OCI-LY3 (cell line): ENCODE measurements at regions not wholly inside any gene's neighbourhood (a gene's known extent, or its start where the extent isn't known, plus 50 kb on each side); places are given as distances from the start of the nearest gene placed in this dataset.
A peak's percentile ranks its signal among the peaks of the same experiment; 100 is the strongest.

Source experiments
- H2AFZ ChIP-seq: fragments of 200-600, 300-600 bp; shearing (Covaris generic); 2 replicates; pipeline ENCODE4 v1.6.0; 2014; ENCODE audit warnings: antibody characterized with exemption, low read depth, low read length
- H3K27ac ChIP-seq: fragments of 200-600, 300-600 bp; sonication (generic); 2 replicates; pipeline ENCODE4 v1.5.1; 2014; ENCODE audit warnings: mild to moderate bottlenecking, low read length, moderate library complexity, mixed read lengths
- H3K27me3 ChIP-seq: fragments of 200-600, 300-600 bp; sonication (generic); 2 replicates; pipeline ENCODE4 v1.6.1; 2014; ENCODE audit warnings: low read depth, low read length, mixed read lengths
- H3K36me3 ChIP-seq: fragments of 200-600, 300-600 bp; sonication (generic); replicated peaks from 2 replicates; pipeline ENCODE3; 2014; ENCODE audit warnings: low read depth, low read length, mixed read lengths
- H3K4me1 ChIP-seq: fragments of 300-600, 200-600 bp; sonication (generic); 2 replicates; pipeline ENCODE4 v1.6.1; 2014; ENCODE audit warnings: low read length, mixed read lengths
- H3K4me2 ChIP-seq: fragments of 200-600, 300-600 bp; sonication (generic); 2 replicates; pipeline ENCODE4 v1.6.1; 2014; ENCODE audit warnings: low read length, mixed read lengths
- H3K4me3 ChIP-seq: fragments of 300-600, 200-600 bp; sonication (generic); 2 replicates; pipeline ENCODE4 v1.5.1; 2014; ENCODE audit warnings: antibody characterized with exemption, mild to moderate bottlenecking, low read length, moderate library complexity
- H3K79me2 ChIP-seq: fragments of 300-600, 200-600 bp; shearing (Covaris generic); 2 replicates; pipeline ENCODE4 v1.6.1; 2014; ENCODE audit warnings: mild to moderate bottlenecking, low read length, mixed read lengths
- H3K9ac ChIP-seq: fragments of 300-600, 200-600 bp; shearing (Covaris generic); 2 replicates; pipeline ENCODE4 v1.6.0; 2014; ENCODE audit warnings: mild to moderate bottlenecking, low read length, moderate library complexity
- H3K9me3 ChIP-seq: fragments of 200-600, 300-600 bp; shearing (Covaris generic); 2 replicates; pipeline ENCODE4 v1.6.1; 2014; ENCODE audit warnings: low read length, mixed read lengths; ENCODE audit not compliant: insufficient read depth
- H4K20me1 ChIP-seq: fragments of 200-600, 300-600 bp; sonication (generic); 2 replicates; pipeline ENCODE4 v1.6.1; 2016; ENCODE audit warnings: low read length, mixed read lengths; ENCODE audit not compliant: insufficient read depth
- EZH2phosphoT487 ChIP-seq: fragments of 200-600 bp; shearing (Covaris generic); IDR thresholded peaks from 2 replicates; pipeline ENCODE4 v1.6.1; 2018; ENCODE audit warnings: antibody characterized with exemption, mixed run types, low read depth
- TF ChIP-seq, protein P1 (sequence below): fragments of 200-600, 300-600 bp; sonication (generic); IDR thresholded peaks from 2 replicates; pipeline ENCODE4 v1.5.1; 2014; ENCODE audit warnings: antibody characterized with exemption, low read length, low read depth

DNA sequence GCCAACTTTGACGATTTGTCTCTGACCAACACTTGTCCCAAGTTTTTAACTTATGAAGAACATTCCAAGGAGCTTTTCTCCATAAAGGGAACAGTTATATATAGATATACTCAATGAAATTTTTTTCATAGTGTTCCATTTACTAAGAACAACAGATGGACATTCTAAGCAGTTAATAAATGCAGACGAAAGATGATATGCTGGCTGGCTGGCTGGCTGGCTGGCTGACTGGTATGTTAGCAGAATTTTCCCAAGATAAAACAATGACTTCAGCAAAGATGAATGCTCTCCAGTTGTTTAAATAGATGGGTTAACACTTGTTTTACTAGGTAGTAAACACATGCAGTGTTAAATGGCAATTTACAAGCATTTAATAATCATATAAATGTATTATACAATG is 62.2 kb downstream of the SPANXN3 start:
- Histone ChIP-seq H3K9me3 (no peaks in the 10 kb centered on the region), H3K27me3 (no peaks in the 10 kb centered on the region)
- TF ChIP-seq, protein P1, sequence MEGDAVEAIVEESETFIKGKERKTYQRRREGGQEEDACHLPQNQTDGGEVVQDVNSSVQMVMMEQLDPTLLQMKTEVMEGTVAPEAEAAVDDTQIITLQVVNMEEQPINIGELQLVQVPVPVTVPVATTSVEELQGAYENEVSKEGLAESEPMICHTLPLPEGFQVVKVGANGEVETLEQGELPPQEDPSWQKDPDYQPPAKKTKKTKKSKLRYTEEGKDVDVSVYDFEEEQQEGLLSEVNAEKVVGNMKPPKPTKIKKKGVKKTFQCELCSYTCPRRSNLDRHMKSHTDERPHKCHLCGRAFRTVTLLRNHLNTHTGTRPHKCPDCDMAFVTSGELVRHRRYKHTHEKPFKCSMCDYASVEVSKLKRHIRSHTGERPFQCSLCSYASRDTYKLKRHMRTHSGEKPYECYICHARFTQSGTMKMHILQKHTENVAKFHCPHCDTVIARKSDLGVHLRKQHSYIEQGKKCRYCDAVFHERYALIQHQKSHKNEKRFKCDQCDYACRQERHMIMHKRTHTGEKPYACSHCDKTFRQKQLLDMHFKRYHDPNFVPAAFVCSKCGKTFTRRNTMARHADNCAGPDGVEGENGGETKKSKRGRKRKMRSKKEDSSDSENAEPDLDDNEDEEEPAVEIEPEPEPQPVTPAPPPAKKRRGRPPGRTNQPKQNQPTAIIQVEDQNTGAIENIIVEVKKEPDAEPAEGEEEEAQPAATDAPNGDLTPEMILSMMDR, result no peak

DNA sequence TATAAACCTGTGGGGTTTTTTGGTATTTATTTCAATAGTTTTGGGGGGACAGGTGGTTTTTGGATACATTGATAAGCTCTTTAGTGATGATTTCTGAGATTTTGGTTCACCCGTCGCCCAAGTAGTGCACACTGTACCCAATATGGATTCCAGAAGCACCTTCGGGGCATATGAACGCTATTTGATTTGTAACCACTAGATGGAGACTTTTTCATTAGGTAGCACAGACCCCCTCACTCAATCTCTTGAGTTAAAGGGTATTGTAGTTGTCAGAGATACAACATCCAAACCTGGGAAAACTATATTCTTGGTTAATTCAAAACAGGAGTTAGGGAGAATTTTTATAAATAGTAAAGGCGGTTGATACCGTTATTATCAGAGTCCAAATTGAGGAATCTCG is 79.8 kb downstream of the SPANXN3 start:
- H3K4me1 ChIP-seq, result no peaks in the 10 kb centered on the region
- H3K9me3 ChIP-seq, result no peaks in the 10 kb centered on the region
- no peaks in the 10 kb centered on the region for H3K27me3 ChIP-seq
- H2AFZ ChIP-seq, result peak overlapping the region; percentile 77
- H3K36me3 ChIP-seq, result no peaks in the 10 kb centered on the region
- peak overlapping the region; percentile 52 for H3K4me3 ChIP-seq
- no peaks in the 10 kb centered on the region for H3K79me2 ChIP-seq
- peak overlapping the region; percentile 62 for H3K4me2 ChIP-seq
- no peak overlapping the region for H3K27ac ChIP-seq
- no peaks in the 10 kb centered on the region for H4K20me1 ChIP-seq
- TF ChIP-seq, protein P1, result peak; percentile 63
- TF ChIP-seq EZH2phosphoT487, result no peak
- H3K9ac ChIP-seq, result no peak overlapping the region

More for the DNA sequence above, 62.2 kb downstream of the SPANXN3 start:
- Histone ChIP-seq H3K79me2 (no peaks in the 10 kb centered on the region), H3K4me3 (no peak overlapping the region), H3K9ac (no peak overlapping the region), H3K4me1 (no peaks in the 10 kb centered on the region), H3K4me2 (no peak overlapping the region), H4K20me1 (no peaks in the 10 kb centered on the region), H2AFZ (no peak overlapping the region), H3K36me3 (no peaks in the 10 kb centered on the region), H3K27ac (no peak overlapping the region)

DNA sequence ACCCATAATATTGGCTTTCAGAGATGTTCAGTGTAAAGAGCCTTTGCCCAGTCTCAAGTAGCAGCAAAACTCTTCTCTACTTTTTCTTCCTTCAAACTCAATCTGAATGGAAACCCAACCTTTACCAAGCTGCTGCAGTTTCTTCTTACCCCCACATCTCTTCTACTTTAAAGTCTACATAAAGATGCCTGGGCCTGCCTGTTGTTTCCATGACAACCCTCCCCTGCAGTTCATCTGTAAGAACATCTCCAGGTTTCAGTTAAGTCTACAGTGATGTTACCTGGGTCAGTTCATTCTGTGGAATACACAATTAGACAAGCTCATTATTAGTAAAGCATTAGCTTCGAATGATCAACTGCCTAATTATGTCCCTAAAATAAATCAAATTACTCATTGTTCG is 81.4 kb downstream of the SPANXN3 start:
- Histone ChIP-seq H3K79me2 (no peaks in the 10 kb centered on the region), H4K20me1 (no peaks in the 10 kb centered on the region), H3K9ac (no peak overlapping the region), H3K4me1 (no peaks in the 10 kb centered on the region), H3K9me3 (no peaks in the 10 kb centered on the region), H3K4me2 (no peak overlapping the region), H3K27me3 (no peaks in the 10 kb centered on the region), H3K4me3 (no peak overlapping the region), H3K36me3 (no peaks in the 10 kb centered on the region), H3K27ac (no peak overlapping the region), H2AFZ (no peak overlapping the region)
- TF ChIP-seq EZH2phosphoT487, result no peak
- TF ChIP-seq, protein P1, result no peak

DNA sequence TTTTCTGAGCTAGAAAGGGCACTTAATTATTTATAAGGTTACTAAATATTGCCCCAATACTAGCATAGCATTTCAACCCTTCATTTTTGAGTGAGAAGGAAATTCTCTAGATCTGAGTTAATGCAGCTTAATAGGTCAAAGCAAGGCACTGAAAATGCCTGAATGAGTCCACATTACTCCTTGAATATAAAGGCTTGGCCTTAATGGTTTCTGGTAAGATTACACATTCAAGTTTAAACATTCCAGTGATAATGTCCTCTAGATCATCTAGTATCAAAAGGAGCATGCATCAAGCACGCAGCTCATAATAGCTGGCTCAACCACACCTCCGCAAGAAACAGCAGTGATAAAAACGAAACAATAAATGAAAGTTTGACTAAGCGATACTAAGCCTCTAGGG is 87.5 kb downstream of the SPANXN3 start:
- Histone ChIP-seq H3K9ac (no peak overlapping the region), H3K4me1 (no peaks in the 10 kb centered on the region), H3K9me3 (no peaks in the 10 kb centered on the region), H3K4me2 (no peak overlapping the region), H3K36me3 (no peaks in the 10 kb centered on the region), H4K20me1 (no peaks in the 10 kb centered on the region), H2AFZ (no peak overlapping the region), H3K4me3 (no peak overlapping the region), H3K27ac (no peak overlapping the region), H3K79me2 (no peaks in the 10 kb centered on the region), H3K27me3 (no peaks in the 10 kb centered on the region)
- TF ChIP-seq, protein P1, result no peak
- TF ChIP-seq EZH2phosphoT487, result no peak
